Stimulated activated effector memory CD8-positive, alpha-beta T cell treated with anti-CD3 and anti-CD28 coated beads, Interleukin-12 subunit alpha, Interleukin-12 subunit beta, amount 100 ng/mL, for 72 hours (primary cell): ENCODE measurements at regions not wholly inside any gene's neighbourhood (a gene's known extent, or its start where the extent isn't known, plus 50 kb on each side); places are given as distances from the start of the nearest gene placed in this dataset.

Experiments used
- ATAC-seq: fragments of 150-1000 bp; cut with Tn5 transposase; 2 replicates; pipeline ENCODE4 v1.10.0; 2021
- DNase-seq, 2 donors: peaks; one replicate each; pipeline ENCODE4 v3.0.0; 2021 to 2022; ENCODE audit warnings: low spot score in 2 of 2
- H3K27ac Mint-ChIP-seq: one replicate; pipeline ENCODE4 v1.8.0; 2022; ENCODE audit warnings: mild to moderate bottlenecking, mixed read lengths
- H3K36me3 Mint-ChIP-seq: one replicate; pipeline ENCODE4 v1.8.0; 2022; ENCODE audit warnings: mild to moderate bottlenecking, mixed read lengths
- H3K4me1 Mint-ChIP-seq: one replicate; pipeline ENCODE4 v1.8.0; 2022; ENCODE audit warnings: mixed read lengths
- H3K4me3 Mint-ChIP-seq: one replicate; pipeline ENCODE4 v1.8.0; 2022; ENCODE audit warnings: mild to moderate bottlenecking, mixed read lengths
- H3K9me3 Mint-ChIP-seq: one replicate; pipeline ENCODE4 v1.8.0; 2022; ENCODE audit warnings: mixed read lengths

- H3K4me1 Mint-ChIP-seq: peaks cover 5% of the 10 kb centered on the region
- H3K9me3 Mint-ChIP-seq: no peaks in the 10 kb centered on the region
- H3K36me3 Mint-ChIP-seq: no peaks in the 10 kb centered on the region
- H3K27ac Mint-ChIP-seq: no peak overlapping the region
- no peak overlapping the region for H3K4me3 Mint-ChIP-seq
- no peak for DNase-seq
- ATAC-seq: no peak
Measured at GRCh38 chr7:118075936-118076335, 108.0 kb upstream of the LSM8 start.

- H3K27ac Mint-ChIP-seq: no peak overlapping the region
- peaks cover 8% of the 10 kb centered on the region for H3K4me1 Mint-ChIP-seq
- ATAC-seq (no peak), DNase-seq (no peak)
- H3K36me3 Mint-ChIP-seq: no peaks in the 10 kb centered on the region
- no peak overlapping the region for H3K4me3 Mint-ChIP-seq
- peaks cover 4% of the 10 kb centered on the region for H3K9me3 Mint-ChIP-seq
Measured at GRCh38 chr7:118076564-118076963, 107.4 kb upstream of the LSM8 start.

- Mint-ChIP-seq H3K4me1 (peaks cover 8% of the 10 kb centered on the region), H3K9me3 (peaks cover 4% of the 10 kb centered on the region), H3K4me3 (no peak overlapping the region), H3K36me3 (no peaks in the 10 kb centered on the region), H3K27ac (no peak overlapping the region)
- DNase-seq (no peak), ATAC-seq (no peak)
Measured at GRCh38 chr7:118078015-118078414, 105.9 kb upstream of the LSM8 start.

- Mint-ChIP-seq H3K4me3 (no peak overlapping the region), H3K4me1 (peaks cover 8% of the 10 kb centered on the region), H3K27ac (no peak overlapping the region), H3K9me3 (peaks cover 4% of the 10 kb centered on the region), H3K36me3 (no peaks in the 10 kb centered on the region)
- no peak for ATAC-seq
- no peak for DNase-seq
Measured at GRCh38 chr7:118079369-118079768, 104.6 kb upstream of the LSM8 start.

GRCh38 chr7:118080947-118081346, 103.0 kb upstream of the LSM8 start:
- peaks cover 8% of the 10 kb centered on the region for H3K4me1 Mint-ChIP-seq
- no peak overlapping the region for H3K27ac Mint-ChIP-seq
- ATAC-seq (peak; percentile 90), DNase-seq (peak in 1 of 2 donors; percentile 51)
- H3K4me3 Mint-ChIP-seq: no peak overlapping the region
- H3K9me3 Mint-ChIP-seq: peaks cover 4% of the 10 kb centered on the region
- H3K36me3 Mint-ChIP-seq: no peaks in the 10 kb centered on the region

GRCh38 chr7:118082506-118082905, 101.5 kb upstream of the LSM8 start:
- ATAC-seq (no peak), DNase-seq (no peak)
- peaks cover 7% of the 10 kb centered on the region for H3K9me3 Mint-ChIP-seq
- no peak overlapping the region for H3K4me3 Mint-ChIP-seq
- no peaks in the 10 kb centered on the region for H3K36me3 Mint-ChIP-seq
- no peak overlapping the region for H3K27ac Mint-ChIP-seq
- peaks cover 8% of the 10 kb centered on the region for H3K4me1 Mint-ChIP-seq

- Mint-ChIP-seq H3K36me3 (no peaks in the 10 kb centered on the region), H3K9me3 (peaks cover 8% of the 10 kb centered on the region), H3K4me1 (peaks cover 8% of the 10 kb centered on the region), H3K4me3 (no peak overlapping the region), H3K27ac (no peak overlapping the region)
- ATAC-seq (no peak), DNase-seq (no peak)
Measured at GRCh38 chr7:118085000-118085399, 99.0 kb upstream of the LSM8 start.

- Mint-ChIP-seq H3K4me1 (no peaks in the 10 kb centered on the region), H3K9me3 (peaks cover 4% of the 10 kb centered on the region), H3K36me3 (no peaks in the 10 kb centered on the region), H3K4me3 (no peak overlapping the region), H3K27ac (no peak overlapping the region)
- ATAC-seq (no peak), DNase-seq (no peak)
Measured at GRCh38 chr7:118087126-118087525, 96.8 kb upstream of the LSM8 start.

GRCh38 chr7:118094044-118094443, 89.9 kb upstream of the LSM8 start:
- H3K9me3 Mint-ChIP-seq: no peaks in the 10 kb centered on the region
- no peak overlapping the region for H3K27ac Mint-ChIP-seq
- no peak overlapping the region for H3K4me3 Mint-ChIP-seq
- no peaks in the 10 kb centered on the region for H3K4me1 Mint-ChIP-seq
- no peak for DNase-seq
- H3K36me3 Mint-ChIP-seq: no peaks in the 10 kb centered on the region
- no peak for ATAC-seq

GRCh38 chr7:118104812-118105441, 79.0 kb upstream of the LSM8 start:
- H3K4me1 Mint-ChIP-seq: no peaks in the 10 kb centered on the region
- H3K9me3 Mint-ChIP-seq: no peaks in the 10 kb centered on the region
- no peaks in the 10 kb centered on the region for H3K36me3 Mint-ChIP-seq
- no peak overlapping the region for H3K4me3 Mint-ChIP-seq
- DNase-seq (no peak), ATAC-seq (no peak)
- no peak overlapping the region for H3K27ac Mint-ChIP-seq

GRCh38 chr7:118109607-118110006, 74.4 kb upstream of the LSM8 start:
- no peak for ATAC-seq

GRCh38 chr7:118110178-118110925, 73.6 kb upstream of the LSM8 start:
- Mint-ChIP-seq H3K4me3 (no peak overlapping the region), H3K4me1 (no peaks in the 10 kb centered on the region), H3K36me3 (no peaks in the 10 kb centered on the region), H3K9me3 (no peaks in the 10 kb centered on the region), H3K27ac (no peak overlapping the region)
- no peak for DNase-seq
- ATAC-seq: no peak

More at GRCh38 chr7:118109607-118110006, 74.4 kb upstream of the LSM8 start:
- Mint-ChIP-seq H3K27ac (no peak overlapping the region), H3K36me3 (no peaks in the 10 kb centered on the region), H3K4me1 (no peaks in the 10 kb centered on the region), H3K4me3 (no peak overlapping the region), H3K9me3 (no peaks in the 10 kb centered on the region)
- DNase-seq: no peak

GRCh38 chr7:118111347-118111746, 72.6 kb upstream of the LSM8 start:
- ATAC-seq (no peak), DNase-seq (no peak)
- Mint-ChIP-seq H3K4me1 (no peaks in the 10 kb centered on the region), H3K4me3 (no peak overlapping the region), H3K9me3 (peaks cover 1% of the 10 kb centered on the region), H3K27ac (no peak overlapping the region), H3K36me3 (no peaks in the 10 kb centered on the region)

- Mint-ChIP-seq H3K4me3 (no peak overlapping the region), H3K9me3 (peaks cover 3% of the 10 kb centered on the region), H3K4me1 (no peaks in the 10 kb centered on the region), H3K27ac (no peak overlapping the region), H3K36me3 (no peaks in the 10 kb centered on the region)
- DNase-seq: no peak
- ATAC-seq: no peak
Measured at GRCh38 chr7:118114175-118114574, 69.8 kb upstream of the LSM8 start.

GRCh38 chr7:118129041-118129795, 54.7 kb upstream of the LSM8 start:
- Mint-ChIP-seq H3K36me3 (no peaks in the 10 kb centered on the region), H3K9me3 (peaks cover 3% of the 10 kb centered on the region), H3K27ac (no peak overlapping the region), H3K4me1 (no peaks in the 10 kb centered on the region), H3K4me3 (no peak overlapping the region)
- DNase-seq: no peak
- no peak for ATAC-seq

- H3K27ac Mint-ChIP-seq: no peak overlapping the region
Measured at GRCh38 chr7:118132764-118133163, 51.2 kb upstream of the LSM8 start.

More at GRCh38 chr7:118132764-118133163, 51.2 kb upstream of the LSM8 start:
- no peaks in the 10 kb centered on the region for H3K9me3 Mint-ChIP-seq
- DNase-seq (no peak), ATAC-seq (no peak)
- H3K4me3 Mint-ChIP-seq: no peak overlapping the region
- no peaks in the 10 kb centered on the region for H3K4me1 Mint-ChIP-seq
- H3K36me3 Mint-ChIP-seq: no peaks in the 10 kb centered on the region
